Trophoblast cell (in vitro differentiated cells and primary cell): ENCODE measurements at regions not wholly inside any gene's neighbourhood (a gene's known extent, or its start where the extent isn't known, plus 50 kb on each side); places are given as distances from the start of the nearest gene placed in this dataset.

Experiments
- DNase-seq, 2 donors: peaks; one replicate each; pipeline ENCODE4 v3.0.0-alpha.2; 2016
- H2AFZ ChIP-seq: 2 replicates; pipeline ENCODE4 v1.6.1; 2013; ENCODE audit warnings: low read length, moderate library complexity, mild to moderate bottlenecking; ENCODE audit not compliant: insufficient read depth, poor library complexity
- H2AK5ac ChIP-seq: 2 replicates; pipeline ENCODE4 v1.6.1; 2013; ENCODE audit warnings: mild to moderate bottlenecking, low read length
- H2BK120ac ChIP-seq: 2 replicates; pipeline ENCODE4 v1.6.1; 2013; ENCODE audit warnings: low read length, mild to moderate bottlenecking, moderate library complexity; ENCODE audit not compliant: insufficient read depth, poor library complexity
- H2BK12ac ChIP-seq: 2 replicates; pipeline ENCODE4 v1.6.1; 2013; ENCODE audit warnings: mild to moderate bottlenecking, low read length, moderate library complexity
- H2BK5ac ChIP-seq: 2 replicates; pipeline ENCODE4 v1.6.1; 2013; ENCODE audit warnings: low read length, low read depth, moderate library complexity, mild to moderate bottlenecking; ENCODE audit not compliant: poor library complexity
- H3K14ac ChIP-seq: 2 replicates; pipeline ENCODE4 v1.6.1; 2013; ENCODE audit warnings: mild to moderate bottlenecking, low read length
- H3K18ac ChIP-seq: 2 replicates; pipeline ENCODE4 v1.6.1; 2013; ENCODE audit warnings: mild to moderate bottlenecking, low read length
- H3K23ac ChIP-seq: 2 replicates; pipeline ENCODE4 v1.6.1; 2013; ENCODE audit warnings: low read length
- H3K27ac ChIP-seq: 2 replicates; pipeline ENCODE4 v1.5.1; 2013; ENCODE audit warnings: low read depth, mild to moderate bottlenecking, inconsistent platforms, low read length, moderate library complexity
- H3K27me3 ChIP-seq: 2 replicates; pipeline ENCODE4 v1.6.1; 2013; ENCODE audit warnings: inconsistent platforms, mild to moderate bottlenecking, low read length, moderate library complexity; ENCODE audit not compliant: insufficient read depth
- H3K36me3 ChIP-seq, 2 experiments: 1 replicate in 1 of 2; 2 replicates in 1 of 2; pipeline ENCODE4 v1.6.1; 2013; ENCODE audit warnings: low read length in 2 of 2, mild to moderate bottlenecking in 2 of 2, moderate library complexity in 1 of 2; ENCODE audit not compliant: insufficient read depth in 2 of 2, control insufficient read depth in 1 of 2
- H3K4ac ChIP-seq: 2 replicates; pipeline ENCODE4 v1.6.1; 2013; ENCODE audit warnings: low read depth, mild to moderate bottlenecking, low read length, moderate library complexity
- H3K4me1 ChIP-seq, 2 experiments: 1 replicate in 1 of 2; 2 replicates in 1 of 2; pipeline ENCODE4 v1.6.1; 2013; ENCODE audit warnings: low read length in 2 of 2, mild to moderate bottlenecking in 2 of 2, moderate library complexity in 1 of 2; ENCODE audit not compliant: insufficient read depth in 2 of 2, control insufficient read depth in 1 of 2
- H3K4me2 ChIP-seq: 2 replicates; pipeline ENCODE4 v1.6.1; 2013; ENCODE audit warnings: inconsistent platforms, mild to moderate bottlenecking, low read length, moderate library complexity
- H3K4me3 ChIP-seq: 2 replicates; pipeline ENCODE4 v1.5.1; 2013; ENCODE audit warnings: mild to moderate bottlenecking, low read depth, low read length, inconsistent platforms
- H3K79me1 ChIP-seq: one replicate; pipeline ENCODE4 v1.6.1; 2013; ENCODE audit warnings: low read length
- H3K79me2 ChIP-seq: 2 replicates; pipeline ENCODE4 v1.6.1; 2013; ENCODE audit warnings: low read length, mild to moderate bottlenecking; ENCODE audit not compliant: control insufficient read depth, insufficient read depth, poor library complexity
- H3K9ac ChIP-seq: 2 replicates; pipeline ENCODE4 v1.6.1; 2013; ENCODE audit warnings: mild to moderate bottlenecking, low read length
- H3K9me3 ChIP-seq: 2 replicates; pipeline ENCODE4 v1.6.1; 2013; ENCODE audit warnings: low read depth, mild to moderate bottlenecking, control low read depth, inconsistent platforms, low read length; ENCODE audit not compliant: insufficient read depth
- H4K12ac ChIP-seq: 2 replicates; pipeline ENCODE4 v1.6.1; 2013; ENCODE audit warnings: low read depth, mild to moderate bottlenecking, low read length, moderate library complexity
- H4K8ac ChIP-seq: 2 replicates; pipeline ENCODE4 v1.6.1; 2013; ENCODE audit warnings: low read depth, mild to moderate bottlenecking, low read length, moderate library complexity
- H4K91ac ChIP-seq: one replicate; pipeline ENCODE4 v1.6.1; 2013; ENCODE audit warnings: low read depth, mild to moderate bottlenecking, low read length, moderate library complexity
- WGBS: extraction: QIAGEN DNeasy Blood & Tissue Kit; methylation state at CpG from one replicate; pipeline ENCODE4 v1.1.7; 2013; ENCODE audit warnings: missing lambda C conversion rate; ENCODE audit not compliant: insufficient read length, insufficient coverage; ENCODE audit errors: extremely low coverage; 5-methylcytosine and 5-hydroxymethylcytosine counted together

DNA sequence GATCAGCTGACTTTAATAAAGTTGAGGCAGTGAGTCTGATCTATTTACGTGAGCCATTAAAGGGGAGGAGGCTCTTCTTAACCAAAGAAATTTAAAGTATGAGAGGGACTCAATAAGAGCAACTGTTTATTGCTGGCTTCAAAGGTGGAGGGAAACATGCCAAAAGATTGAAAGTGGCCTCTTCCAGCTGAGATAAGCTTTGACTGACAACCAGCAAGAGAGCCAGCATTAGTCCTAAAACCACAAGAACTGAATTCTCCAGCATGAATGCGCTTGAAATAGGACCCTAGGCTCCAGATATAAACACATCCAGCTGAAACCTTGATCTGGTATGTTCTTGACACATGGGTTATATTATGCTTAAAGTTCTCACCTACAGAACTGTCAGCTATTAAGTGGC lies 123.1 kb upstream of the GJE1 start:
- Histone ChIP-seq H2BK5ac (no peak overlapping the region), H2BK12ac (no peak overlapping the region), H3K27me3 (no peaks in the 10 kb centered on the region), H3K14ac (no peak overlapping the region), H3K4ac (no peak overlapping the region), H3K9ac (no peak overlapping the region), H3K79me2 (no peaks in the 10 kb centered on the region), H3K79me1 (peaks cover 2% of the 10 kb centered on the region), H3K4me1 (peaks cover 0 to 8% of the 10 kb centered on the region in 2 experiments), H4K91ac (no peak overlapping the region), H4K8ac (no peak overlapping the region), H3K18ac (no peak overlapping the region), H2BK120ac (no peak overlapping the region), H2AK5ac (no peak overlapping the region), H3K4me2 (no peak overlapping the region), H3K4me3 (no peak overlapping the region), H3K9me3 (no peaks in the 10 kb centered on the region), H3K36me3 (no peaks in the 10 kb centered on the region), H3K27ac (peak overlapping the region; percentile 53), H4K12ac (no peak overlapping the region), H3K23ac (no peak overlapping the region), H2AFZ (no peak overlapping the region)
- no CpG with 5 or more reads among the region's 2 CpGs for WGBS
- peak; percentile 14 to 26 for DNase-seq

DNA sequence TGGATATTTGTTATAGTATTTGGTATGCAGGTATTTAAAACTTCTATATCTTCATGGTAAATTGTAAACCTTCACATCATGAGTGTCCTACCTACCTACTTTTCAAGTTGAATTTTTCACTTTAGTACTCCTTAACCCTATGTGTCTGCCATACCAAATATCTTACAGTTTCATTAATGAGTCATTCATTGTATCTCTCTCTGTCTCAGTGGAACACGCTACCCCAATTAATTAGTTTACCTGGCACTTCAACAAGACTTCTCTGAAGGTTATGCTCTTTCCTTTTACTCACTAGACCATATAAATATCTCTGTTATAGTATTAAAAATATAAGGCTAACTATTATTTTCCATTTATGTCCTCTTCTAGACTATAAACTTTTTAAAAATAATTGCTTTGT lies 123.9 kb upstream of the GJE1 start:
- Histone ChIP-seq H3K4me2 (no peak overlapping the region), H3K18ac (no peak overlapping the region), H2BK5ac (no peak overlapping the region), H2AK5ac (no peak overlapping the region), H3K23ac (no peak overlapping the region), H3K4me1 (peaks cover 0 to 3% of the 10 kb centered on the region in 2 experiments), H2AFZ (no peak overlapping the region), H4K12ac (no peak overlapping the region), H4K91ac (no peak overlapping the region), H3K36me3 (no peaks in the 10 kb centered on the region), H4K8ac (no peak overlapping the region), H3K4ac (no peak overlapping the region), H3K27ac (no peak overlapping the region), H2BK12ac (no peak overlapping the region), H3K79me2 (no peaks in the 10 kb centered on the region), H2BK120ac (no peak overlapping the region), H3K79me1 (no peaks in the 10 kb centered on the region), H3K9ac (no peak overlapping the region), H3K9me3 (no peaks in the 10 kb centered on the region), H3K4me3 (no peak overlapping the region), H3K14ac (no peak overlapping the region), H3K27me3 (no peaks in the 10 kb centered on the region)
- WGBS = no CpG with 5 or more reads among the region's 1 CpG
- no peak for DNase-seq

- H2AFZ ChIP-seq = no peak overlapping the region
- no peaks in the 10 kb centered on the region for H3K36me3 ChIP-seq
- no peaks in the 10 kb centered on the region for H3K79me1 ChIP-seq
- no peak overlapping the region for H3K27ac ChIP-seq
- H3K4me3 ChIP-seq = no peak overlapping the region
- no CpG with 5 or more reads among the region's 4 CpGs for WGBS
- no peak overlapping the region for H4K91ac ChIP-seq
- no peak overlapping the region for H2BK5ac ChIP-seq
- H3K9me3 ChIP-seq = no peaks in the 10 kb centered on the region
- H3K9ac ChIP-seq = no peak overlapping the region
- H4K8ac ChIP-seq = no peak overlapping the region
- H2BK12ac ChIP-seq = no peak overlapping the region
- H3K14ac ChIP-seq = no peak overlapping the region
- H3K4me2 ChIP-seq = no peak overlapping the region
- H3K4me1 ChIP-seq = peaks cover 0 to 2% of the 10 kb centered on the region in 2 experiments
- no peaks in the 10 kb centered on the region for H3K79me2 ChIP-seq
- H3K4ac ChIP-seq = no peak overlapping the region
- H2BK120ac ChIP-seq = no peak overlapping the region
- H3K18ac ChIP-seq = no peak overlapping the region
- H4K12ac ChIP-seq = no peak overlapping the region
- no peaks in the 10 kb centered on the region for H3K27me3 ChIP-seq
- H3K23ac ChIP-seq = no peak overlapping the region
- H2AK5ac ChIP-seq = no peak overlapping the region
- DNase-seq = peak in 1 of 2 donors; percentile 39
Observed at GRCh38 chr6:142008016-142008735, 124.5 kb upstream of the GJE1 start.

GRCh38 chr6:142005021-142005420 lies 127.7 kb upstream of the GJE1 start:
- H2BK12ac ChIP-seq = no peak overlapping the region
- H2AFZ ChIP-seq = no peak overlapping the region
- no peaks in the 10 kb centered on the region for H3K9me3 ChIP-seq
- no peak overlapping the region for H3K18ac ChIP-seq
- no peak overlapping the region for H2BK120ac ChIP-seq
- H3K14ac ChIP-seq = no peak overlapping the region
- no peak overlapping the region for H3K4me3 ChIP-seq
- H4K12ac ChIP-seq = no peak overlapping the region
- no peaks in the 10 kb centered on the region for H3K27me3 ChIP-seq
- no peaks in the 10 kb centered on the region for H3K79me2 ChIP-seq
- H4K8ac ChIP-seq = no peak overlapping the region
- DNase-seq = no peak
- H3K27ac ChIP-seq = no peak overlapping the region
- H3K4me1 ChIP-seq = peaks cover 0 to 2% of the 10 kb centered on the region in 2 experiments
- no peaks in the 10 kb centered on the region for H3K36me3 ChIP-seq
- H2BK5ac ChIP-seq = no peak overlapping the region
- no peak overlapping the region for H3K23ac ChIP-seq
- no peak overlapping the region for H3K9ac ChIP-seq
- no CpG with 5 or more reads among the region's 1 CpG for WGBS
- no peak overlapping the region for H3K4ac ChIP-seq
- no peak overlapping the region for H3K4me2 ChIP-seq
- no peak overlapping the region for H2AK5ac ChIP-seq
- no peak overlapping the region for H4K91ac ChIP-seq
- no peaks in the 10 kb centered on the region for H3K79me1 ChIP-seq
